Sciatic nerve (tissue), 2 donors: ENCODE measurements at regions not wholly inside any gene's neighbourhood (a gene's known extent, or its start where the extent isn't known, plus 50 kb on each side); places are given as distances from the start of the nearest gene placed in this dataset.

Source experiments
- ATAC-seq: fragments of 200-7000 bp; cut with Tn5 transposase; one replicate; pipeline ENCODE4 v1.9.1; 2020; ENCODE audit warnings: mild to moderate bottlenecking, moderate library complexity
- DNase-seq: peaks from one replicate; pipeline ENCODE4 v3.0.0-alpha.2; 2020; ENCODE audit warnings: low spot score
- intact Hi-C: fragments of 100-400 bp; cut with DNase I; formaldehyde crosslinking; loops from one replicate; pipeline ENCODE4 v1.14.2; 2022
- donor health status: DM: no; HTN: no; CAD: no.
- donor health status: DM: no; HTN: no; CAD: no.

GRCh38 chr17:59513934-59514841 lies 51.2 kb upstream of the DHX40 start:
- ATAC-seq = peak; percentile 65
- peak; percentile 91 for DNase-seq
- intact Hi-C loops = no loop called here
